GM18511 (cell line): ENCODE measurements at regions not wholly inside any gene's neighbourhood (a gene's known extent, or its start where the extent isn't known, plus 50 kb on each side); places are given as distances from the start of the nearest gene placed in this dataset.
A peak's percentile ranks its signal among the peaks of the same experiment; 100 is the strongest.
"Not testable (repeated sequence)": the region's sequence is repeated elsewhere in the genome, so short reads cannot be mapped to it uniquely, and the experiment has no call there.

Source experiments
- ATAC-seq: cut with Tn5 transposase; IDR thresholded peaks from one replicate; pipeline ENCODE4 v1.9.1; 2021; ENCODE audit warnings: mild to moderate bottlenecking, moderate library complexity; ENCODE audit not compliant: unreplicated experiment

DNA sequence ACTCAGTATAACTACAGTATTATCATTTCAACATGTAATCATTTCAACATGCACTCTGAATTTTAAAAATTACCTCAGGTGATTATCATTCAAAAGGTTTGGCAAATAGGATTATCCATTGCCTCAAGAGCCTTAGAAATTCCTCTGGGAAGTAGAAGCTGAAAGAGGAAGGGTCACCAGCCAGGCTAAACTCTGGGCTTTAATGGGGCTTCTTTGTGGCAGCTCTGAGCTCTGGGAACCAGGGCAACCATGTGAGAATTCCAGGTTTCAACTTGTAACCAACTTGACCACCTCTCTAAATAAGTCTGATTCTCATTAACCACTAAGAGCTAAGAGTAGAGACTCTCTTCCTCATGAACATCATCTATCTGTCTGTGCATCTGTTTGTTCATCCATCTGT, 117.2 kb upstream of the MED14 start:
- no peak for ATAC-seq

DNA sequence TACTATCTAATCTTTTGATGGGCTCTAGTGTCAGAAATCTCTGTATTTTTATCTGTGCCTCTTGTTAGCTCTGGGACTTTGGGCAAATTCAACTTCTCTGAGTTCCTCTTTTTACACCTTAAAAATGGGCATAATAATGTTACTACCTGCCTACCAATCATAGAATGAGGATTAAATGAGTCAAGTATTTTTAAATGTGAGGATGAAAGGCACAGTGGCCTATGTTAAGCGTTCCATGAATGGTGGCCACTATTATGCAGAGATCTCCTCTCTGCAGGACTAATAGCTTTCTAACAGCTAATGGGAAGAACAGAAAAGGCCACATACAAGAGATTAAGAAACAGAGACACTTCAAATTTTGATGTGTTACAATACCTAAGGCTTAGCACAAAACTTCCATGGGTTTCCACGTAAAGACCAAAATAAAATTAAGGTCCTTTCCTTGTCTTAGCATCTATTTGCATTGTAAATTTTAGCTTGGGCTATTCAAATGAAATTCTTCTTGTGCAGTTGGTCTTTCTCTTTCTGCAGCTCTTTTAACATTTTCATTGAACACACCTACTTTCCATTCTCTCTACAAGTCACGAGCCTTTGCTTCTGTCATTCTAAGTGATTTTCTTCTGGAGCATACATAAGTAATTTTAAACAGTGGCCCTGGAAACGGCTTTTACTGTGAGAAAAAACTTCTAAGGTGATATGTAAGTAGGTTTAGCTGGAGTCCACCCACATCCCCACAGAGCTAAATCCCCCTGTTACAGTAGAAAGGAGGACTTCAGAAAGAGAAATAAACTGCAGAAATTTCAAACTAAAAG, 117.9 kb upstream of the MED14 start:
- ATAC-seq, result no peak

DNA sequence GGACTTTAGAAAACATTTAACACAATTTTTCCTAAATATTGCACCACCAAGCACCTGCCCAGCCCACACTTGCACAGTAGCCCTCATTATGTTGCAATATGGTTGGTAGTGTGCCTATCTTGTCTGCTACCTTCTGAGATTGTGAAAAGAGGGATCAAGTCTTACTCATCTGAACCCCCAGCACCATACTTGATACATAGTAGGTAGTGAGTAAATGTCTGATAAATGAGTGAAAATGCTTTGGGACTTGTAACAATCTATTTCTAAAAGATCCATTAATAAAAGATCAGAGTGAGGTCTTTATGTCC, 118.4 kb upstream of the MED14 start:
- no peak for ATAC-seq

DNA sequence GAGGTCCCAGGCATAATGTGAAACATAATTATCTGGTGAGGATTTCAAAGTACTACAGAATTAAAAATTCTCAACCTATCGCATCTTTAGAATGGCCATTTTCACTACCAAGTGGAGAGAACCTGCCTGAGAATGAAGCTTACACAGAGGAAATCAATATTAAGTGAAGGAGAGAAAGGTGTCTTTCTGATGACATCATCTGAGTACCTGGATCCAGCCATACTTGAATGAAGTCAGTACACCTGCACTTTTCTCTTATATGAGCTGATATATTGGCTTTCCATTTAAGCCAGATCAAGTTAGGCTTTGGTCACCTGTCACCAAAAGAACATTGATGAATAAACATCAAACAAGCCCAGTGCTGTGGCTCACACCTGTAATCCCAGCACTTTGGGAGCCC, 118.9 kb upstream of the MED14 start:
- ATAC-seq, result no peak

DNA sequence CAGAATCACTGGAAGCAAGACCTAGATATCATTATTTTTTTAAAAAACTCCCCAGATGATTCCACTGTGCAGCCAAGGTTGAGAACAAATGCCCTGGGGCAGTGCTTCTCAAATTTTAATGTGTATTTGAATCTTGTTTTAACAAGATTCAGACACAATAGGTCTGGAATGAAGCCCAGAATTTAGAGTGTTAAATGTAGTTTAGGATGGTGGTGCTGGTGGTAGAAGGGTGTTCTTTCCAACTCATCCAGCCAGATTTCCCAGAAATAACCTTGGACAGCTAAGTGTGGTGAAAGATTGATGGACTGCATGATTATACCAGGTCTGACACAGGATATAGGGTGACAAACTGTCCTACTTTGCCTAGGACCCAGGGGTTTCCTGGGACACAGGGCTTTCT, 120.1 kb upstream of the MED14 start:
- ATAC-seq, result no peak

DNA sequence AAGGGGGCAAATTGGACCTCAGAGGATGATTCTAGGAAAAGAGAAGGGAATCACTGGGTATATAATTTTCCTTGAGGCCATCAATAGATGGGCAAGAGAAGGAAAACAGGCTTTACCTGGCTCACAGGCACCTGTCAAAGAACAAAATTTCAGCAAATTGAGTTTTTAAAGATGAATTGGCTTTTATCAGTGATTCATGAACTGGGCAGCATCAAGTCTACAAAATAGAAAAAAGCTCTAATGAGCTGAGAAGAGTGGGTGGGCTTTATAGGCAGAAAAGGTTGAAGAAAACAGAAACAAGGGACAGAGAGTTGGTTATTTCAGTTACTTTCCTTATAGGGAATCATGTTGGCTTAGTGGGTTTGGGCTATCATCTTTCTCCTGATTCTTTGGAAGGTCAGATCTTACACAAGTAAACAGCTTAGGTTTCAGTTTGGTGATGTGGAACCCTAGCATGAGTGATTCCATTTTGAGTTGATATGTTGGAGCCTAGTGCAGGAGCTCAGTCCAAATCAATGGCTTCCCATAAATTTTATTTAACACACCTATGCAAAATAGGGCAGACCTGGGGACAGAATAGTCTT, 120.7 kb upstream of the MED14 start:
- no peak for ATAC-seq

DNA sequence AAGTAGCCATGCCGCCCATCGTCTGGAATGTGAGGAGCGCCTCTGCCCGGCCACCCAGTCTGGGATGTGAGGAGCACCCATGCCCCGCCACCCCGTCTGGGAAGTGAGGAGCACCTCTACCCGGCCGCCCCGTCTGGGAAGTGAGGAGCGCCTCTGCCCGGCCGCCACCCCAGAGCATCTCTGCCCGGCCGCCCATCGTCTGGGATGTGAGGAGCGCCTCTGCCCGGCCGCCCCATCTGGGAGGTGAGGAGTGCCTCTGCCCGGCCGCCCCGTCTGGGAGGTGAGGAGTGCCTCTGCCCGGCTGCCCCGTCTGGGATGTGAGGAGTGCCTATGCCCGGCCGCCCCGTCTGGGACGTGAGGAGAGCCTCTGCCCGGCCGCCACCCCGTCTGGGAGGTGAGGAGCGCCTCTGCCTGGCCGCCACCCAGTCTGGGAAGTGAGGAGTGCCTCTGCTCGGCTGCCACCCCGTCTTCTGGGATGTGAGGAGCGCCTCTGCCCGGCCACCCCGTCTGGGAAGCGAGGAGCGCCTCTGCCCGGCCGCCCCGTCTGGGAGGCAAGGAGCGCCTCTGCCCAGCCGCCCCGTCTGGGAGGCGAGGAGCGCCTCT, 126.7 kb upstream of the MED14 start:
- not testable (repeated sequence) for ATAC-seq

DNA sequence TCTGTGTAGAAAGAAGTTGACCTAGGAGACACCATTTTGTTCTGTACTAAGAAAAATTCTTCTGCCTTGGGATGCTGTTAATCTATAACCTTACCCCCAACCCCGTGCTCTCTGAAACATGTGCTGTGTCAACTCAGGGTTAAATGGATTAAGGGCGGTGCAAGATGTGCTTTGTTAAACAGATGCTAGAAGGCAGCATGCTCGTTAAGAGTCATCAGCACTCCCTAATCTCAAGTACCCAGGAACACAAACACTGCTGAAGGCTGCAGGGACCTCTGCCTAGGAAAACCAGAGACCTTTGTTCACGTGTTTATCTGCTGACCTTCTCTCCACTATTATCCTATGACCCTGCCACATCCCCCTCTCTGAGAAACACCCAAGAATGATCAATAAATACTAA, 127.9 kb upstream of the MED14 start:
- not testable (repeated sequence) for ATAC-seq

DNA sequence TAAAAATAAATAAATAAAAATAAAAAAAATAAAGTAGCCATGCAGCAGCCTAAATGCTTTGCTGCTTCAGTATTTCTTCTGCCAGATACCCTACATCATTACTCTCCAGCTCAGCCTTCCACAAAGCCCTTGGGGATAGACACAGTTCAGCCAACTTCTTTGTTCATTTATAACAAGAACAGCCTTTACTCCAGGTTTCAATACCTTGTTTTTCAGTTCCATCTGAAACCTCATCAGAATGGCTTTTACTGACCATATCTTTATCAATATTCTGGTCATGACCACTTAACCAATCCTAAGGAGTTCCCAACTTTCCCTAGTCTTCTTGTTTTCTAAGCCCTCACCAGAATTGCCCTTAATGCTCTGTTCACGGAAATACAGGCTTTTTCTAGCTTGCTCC, 128.3 kb upstream of the MED14 start:
- no peak for ATAC-seq

DNA sequence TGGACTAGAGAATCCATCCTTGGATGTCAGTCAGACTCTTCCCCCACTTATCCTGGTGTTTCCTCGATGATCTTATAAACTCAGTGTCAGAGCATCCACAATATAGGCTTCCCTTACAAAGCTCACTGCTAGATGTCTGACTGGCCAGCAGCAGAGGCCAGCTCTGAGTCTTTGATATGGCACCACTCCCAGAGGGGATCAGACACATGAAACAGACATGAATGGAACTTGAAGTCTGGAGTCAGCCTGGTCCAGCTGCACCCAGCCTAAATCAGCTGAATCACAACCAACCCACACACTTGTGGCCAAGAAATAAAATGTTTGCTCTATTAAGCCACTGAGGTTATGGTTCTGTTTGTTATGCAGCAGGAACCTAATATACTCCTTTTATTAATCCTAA, 129.6 kb upstream of the MED14 start:
- ATAC-seq, result no peak

DNA sequence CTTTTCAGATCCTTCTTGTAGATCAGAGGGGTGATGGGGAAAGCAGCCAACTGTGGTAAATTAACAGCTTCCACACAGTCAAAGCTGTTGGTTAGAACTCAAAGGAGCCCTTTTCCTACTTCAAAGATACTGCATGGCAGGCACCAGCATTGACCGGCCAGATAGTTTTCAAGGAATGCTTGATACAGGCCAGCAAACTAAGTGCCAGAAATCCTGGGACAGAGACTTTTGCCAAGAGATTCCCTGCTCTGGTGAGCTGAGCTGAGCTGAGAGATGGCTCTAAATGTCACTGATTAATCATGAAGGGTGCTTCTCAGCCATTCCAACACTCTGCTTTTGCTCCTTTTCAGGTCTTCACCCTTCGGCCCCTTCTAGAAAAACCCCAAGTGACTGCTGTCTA, 131.6 kb upstream of the MED14 start:
- no peak for ATAC-seq

DNA sequence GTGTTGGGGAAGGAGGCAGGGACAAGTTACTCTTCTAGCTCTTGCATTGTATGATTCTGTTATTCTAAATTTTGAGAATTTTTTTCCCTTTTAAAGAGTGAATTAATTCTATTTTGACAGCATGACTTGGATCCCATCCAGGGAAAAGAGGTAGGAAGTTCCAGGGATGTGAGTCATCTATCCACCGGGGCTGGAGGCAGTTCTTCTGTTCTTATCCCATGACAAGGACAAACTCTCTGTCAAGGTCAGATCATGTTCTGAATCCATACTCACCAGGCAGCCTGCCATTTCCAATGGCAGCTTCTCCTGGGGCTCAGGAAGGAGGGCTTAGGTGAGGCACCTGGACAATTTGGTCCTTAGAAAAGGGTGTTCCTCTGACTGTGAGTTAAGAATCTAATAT, 132.0 kb upstream of the MED14 start:
- ATAC-seq, result no peak

DNA sequence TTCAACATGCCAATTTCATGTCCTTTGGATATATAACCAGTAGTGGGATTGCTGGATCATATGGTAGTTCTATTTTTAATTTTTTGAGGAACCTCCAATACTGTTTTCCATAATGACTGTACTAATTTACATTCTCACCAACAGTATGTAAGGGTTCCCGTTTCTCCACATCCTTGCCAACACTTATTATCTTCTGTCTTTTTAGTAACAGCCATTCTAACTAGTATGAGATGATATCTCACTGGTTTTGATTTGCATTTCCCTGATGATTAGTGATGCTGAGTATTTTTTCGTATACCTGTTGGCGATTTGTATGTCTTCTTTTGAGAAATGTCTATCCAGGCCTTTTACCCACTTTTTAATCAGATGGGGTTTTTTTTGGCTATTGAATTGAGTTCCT, 133.5 kb upstream of the MED14 start:
- no peak for ATAC-seq

DNA sequence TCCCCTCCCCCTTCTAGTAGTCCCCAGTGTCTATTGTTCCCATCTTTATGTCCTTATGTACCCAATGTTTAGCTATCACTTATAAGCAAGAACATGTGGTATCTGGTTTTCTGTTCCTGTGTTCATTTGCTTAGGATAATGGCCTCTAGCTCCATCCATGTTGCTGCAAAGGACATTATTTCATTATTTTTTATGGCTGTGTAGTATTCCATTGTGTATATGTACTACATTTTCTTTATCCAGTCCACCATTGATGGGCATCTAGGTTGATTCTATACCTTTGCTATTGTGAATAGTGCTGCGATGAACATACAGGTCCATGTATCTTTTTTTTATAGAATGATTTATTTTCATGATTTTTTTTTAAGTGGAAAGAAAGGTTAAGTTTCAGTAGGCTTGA, 135.6 kb upstream of the MED14 start:
- not testable (repeated sequence) for ATAC-seq

DNA sequence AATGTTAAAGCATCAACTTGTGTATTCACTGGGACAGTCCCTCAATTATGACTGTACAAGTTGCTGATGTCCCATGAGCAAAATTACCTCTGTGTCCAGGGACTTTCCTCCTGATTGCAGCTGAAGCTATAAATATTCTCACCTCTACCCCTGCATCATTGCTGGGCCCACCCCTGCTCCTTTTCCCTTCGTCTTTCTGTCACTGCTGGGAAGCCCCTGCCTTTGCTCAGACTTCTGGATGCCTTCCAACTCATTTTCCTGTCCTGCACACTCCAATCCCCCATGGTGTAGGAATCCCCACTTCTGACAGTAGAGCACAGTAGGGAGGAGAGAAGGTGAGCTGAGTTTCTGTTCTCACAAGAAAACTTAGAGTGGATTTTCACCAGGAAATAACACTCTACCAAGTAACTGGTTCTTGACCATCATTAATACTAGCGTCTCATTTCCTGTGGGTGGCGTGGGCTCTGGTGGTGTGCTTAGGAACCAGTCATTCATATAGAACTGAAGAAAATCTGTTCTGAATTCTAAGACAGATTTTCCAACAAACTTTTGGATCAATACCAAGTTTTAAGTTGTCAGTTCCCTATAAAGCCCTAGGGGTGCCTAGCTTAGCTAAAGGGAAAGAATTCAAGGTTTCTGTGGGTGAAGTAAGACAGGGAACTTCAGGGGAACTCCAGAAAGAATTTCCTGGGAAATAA, 136.2 kb upstream of the MED14 start:
- peak; percentile 89 for ATAC-seq

DNA sequence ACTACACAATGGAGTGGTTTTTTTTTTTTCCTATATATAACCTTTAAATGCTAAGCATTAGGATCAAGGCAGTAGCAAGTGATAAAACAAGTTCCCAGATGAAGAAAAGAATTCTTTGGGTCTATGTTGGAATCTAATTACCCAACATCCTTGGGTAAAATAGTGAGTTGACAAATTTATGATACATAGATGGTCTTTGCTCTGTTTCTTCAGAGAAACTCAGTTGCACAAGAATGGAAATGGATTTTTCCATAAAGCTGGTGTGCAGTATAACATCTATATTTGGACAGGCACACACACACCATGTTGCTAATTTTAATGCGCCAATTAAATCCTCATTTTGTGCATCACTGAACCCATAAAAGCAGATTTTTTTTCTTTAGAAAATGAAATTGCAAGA, 137.0 kb upstream of the MED14 start:
- no peak for ATAC-seq

DNA sequence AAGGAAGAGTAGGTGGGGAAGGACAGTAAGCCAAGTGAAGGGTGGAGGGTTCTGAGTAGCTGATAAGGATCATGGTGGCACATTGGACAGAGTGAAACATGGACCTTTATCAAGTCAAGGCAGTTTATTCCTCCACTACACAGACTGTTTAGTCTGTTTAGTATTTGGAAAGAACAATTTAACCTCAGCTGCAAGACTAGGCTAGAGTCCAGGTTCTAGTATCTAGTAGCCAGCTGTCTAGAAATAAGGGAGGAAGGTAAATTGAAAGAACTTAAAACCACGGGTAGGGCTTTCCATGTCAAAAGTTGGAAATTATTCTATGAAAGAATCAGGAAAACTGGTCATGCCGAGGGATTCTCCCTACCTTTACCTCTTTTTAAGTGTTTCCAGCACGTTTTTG, 140.1 kb upstream of the MED14 start:
- ATAC-seq, result no peak

DNA sequence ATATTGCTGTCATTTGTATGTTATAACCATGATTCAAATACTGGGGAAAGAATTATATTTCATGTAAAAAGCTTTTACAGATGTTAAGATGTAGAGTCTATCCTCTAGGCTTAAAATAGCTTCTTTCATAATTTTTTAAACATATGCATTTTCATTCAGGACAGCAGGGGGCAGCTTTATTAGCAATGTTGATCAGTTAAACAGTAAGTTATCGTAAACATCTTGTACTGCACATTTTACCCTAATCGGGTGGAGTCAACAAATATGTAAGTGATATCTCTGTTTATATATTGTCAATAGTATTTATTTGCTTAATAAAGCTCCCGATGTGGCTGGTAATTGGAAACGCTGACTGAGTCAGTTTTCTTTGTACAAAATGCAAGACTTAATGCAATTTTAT, 142.5 kb upstream of the MED14 start:
- ATAC-seq, result no peak

DNA sequence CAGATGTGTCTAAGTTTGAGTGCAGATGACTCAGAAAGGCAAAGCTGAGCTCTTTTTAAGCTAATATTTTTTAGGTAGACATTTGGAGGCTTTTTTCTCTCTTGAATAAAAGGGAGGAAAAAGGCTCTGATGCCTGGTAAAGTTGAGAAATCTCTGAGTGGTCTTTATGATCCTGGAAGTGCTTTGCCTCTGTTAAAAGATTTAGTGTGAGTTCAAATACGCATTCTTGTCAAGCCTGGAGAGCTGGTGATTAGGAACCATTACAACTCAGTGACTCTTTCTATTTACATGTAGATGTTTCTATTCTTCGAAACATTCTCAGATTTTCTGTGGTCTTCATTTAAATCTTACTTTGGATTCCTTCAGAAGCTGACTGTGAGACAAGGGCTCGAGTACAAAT, 143.4 kb upstream of the MED14 start:
- ATAC-seq, result no peak

DNA sequence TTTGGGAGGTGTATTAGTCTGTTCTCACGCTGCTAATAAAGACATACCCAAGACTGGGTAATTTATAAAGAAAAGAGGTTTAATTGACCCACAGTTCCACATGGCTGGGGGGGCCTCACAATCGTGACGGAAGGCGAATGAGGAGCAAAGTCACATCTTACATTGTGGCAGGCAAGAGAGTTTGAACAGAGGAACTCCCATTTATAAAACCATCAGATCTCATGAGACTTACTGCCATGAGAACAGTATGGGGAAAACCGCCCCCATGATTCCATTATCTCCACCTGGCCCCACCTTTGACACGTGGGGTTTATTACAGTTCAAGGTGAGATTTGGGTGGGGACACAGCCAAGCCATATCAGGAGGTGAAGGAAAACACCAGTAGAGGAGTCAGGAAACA, 143.8 kb upstream of the MED14 start:
- ATAC-seq, result not testable (repeated sequence)

DNA sequence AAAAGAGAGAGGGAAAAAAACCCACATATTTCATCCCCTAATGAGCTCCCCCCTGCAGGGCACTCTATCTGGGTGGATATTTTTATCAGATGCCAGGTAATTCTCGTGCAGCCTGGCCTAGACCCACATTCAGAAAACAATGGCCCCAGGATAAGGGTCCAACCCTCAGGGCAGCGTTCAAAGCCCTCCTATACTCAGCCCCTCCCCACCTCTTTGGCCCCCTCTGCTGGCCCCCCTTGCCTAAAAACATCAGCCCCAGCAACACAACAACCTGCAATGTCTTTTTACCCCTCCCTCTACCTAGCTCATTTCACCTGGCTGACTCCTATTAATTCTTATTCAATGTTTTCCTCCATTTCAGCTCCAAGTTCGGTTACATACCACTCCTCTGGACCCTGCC, 145.4 kb upstream of the MED14 start:
- ATAC-seq, result no peak

DNA sequence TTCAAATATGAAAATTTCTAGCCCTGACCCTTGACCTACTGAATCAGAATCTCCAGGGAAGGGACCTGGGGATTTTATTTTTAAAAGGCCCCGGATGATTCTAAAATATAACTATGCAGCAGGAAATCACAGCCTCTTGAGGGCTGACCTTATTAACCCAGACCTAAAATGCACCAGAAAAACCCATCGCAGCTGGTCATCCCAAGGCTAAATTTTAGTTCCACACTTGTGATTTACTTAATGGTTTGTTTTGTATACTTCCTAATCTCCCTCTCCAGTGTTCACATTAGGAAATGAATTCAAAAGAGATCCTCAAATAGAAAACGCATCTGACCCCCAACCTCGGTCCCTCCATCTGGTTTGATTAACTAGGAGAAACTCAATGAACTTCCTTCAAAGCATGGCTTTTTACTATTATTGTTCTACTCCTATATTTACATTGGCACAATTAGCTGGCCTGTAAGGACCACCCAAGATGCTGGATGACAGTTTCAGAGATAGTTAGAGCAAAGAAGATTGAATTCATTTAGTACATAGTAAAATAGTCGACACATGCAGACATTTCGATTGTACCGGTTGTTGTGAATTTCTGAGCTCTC, 147.8 kb upstream of the MED14 start:
- ATAC-seq, result no peak
